ENCODE measurements at regions not wholly inside any gene's neighbourhood (a gene's known extent, or its start where the extent isn't known, plus 50 kb on each side); places are given as distances from the start of the nearest gene placed in this dataset.

GRCh38 chr18:47311585-47311984, 60.1 kb upstream of the SKOR2 start:
- no peak for DNase-seq (ENCODE audit: low read depth)
- H3K4me3 ChIP-seq (ENCODE audit: low read length), result no peak overlapping the region
- no peak for TF ChIP-seq CTCF (conservative IDR thresholded peaks at IDR 0.05; ENCODE audit: low read length)
